ENCODE measurements at regions not wholly inside any gene's neighbourhood (a gene's known extent, or its start where the extent isn't known, plus 50 kb on each side); places are given as distances from the start of the nearest gene placed in this dataset.

GRCh38 chr6:17013701-17014100 lies 88.1 kb upstream of the STMND1 start:
- TF ChIP-seq, protein P1, sequence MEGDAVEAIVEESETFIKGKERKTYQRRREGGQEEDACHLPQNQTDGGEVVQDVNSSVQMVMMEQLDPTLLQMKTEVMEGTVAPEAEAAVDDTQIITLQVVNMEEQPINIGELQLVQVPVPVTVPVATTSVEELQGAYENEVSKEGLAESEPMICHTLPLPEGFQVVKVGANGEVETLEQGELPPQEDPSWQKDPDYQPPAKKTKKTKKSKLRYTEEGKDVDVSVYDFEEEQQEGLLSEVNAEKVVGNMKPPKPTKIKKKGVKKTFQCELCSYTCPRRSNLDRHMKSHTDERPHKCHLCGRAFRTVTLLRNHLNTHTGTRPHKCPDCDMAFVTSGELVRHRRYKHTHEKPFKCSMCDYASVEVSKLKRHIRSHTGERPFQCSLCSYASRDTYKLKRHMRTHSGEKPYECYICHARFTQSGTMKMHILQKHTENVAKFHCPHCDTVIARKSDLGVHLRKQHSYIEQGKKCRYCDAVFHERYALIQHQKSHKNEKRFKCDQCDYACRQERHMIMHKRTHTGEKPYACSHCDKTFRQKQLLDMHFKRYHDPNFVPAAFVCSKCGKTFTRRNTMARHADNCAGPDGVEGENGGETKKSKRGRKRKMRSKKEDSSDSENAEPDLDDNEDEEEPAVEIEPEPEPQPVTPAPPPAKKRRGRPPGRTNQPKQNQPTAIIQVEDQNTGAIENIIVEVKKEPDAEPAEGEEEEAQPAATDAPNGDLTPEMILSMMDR (IDR thresholded peaks at IDR 0.05), result no peak
- no peak for TF ChIP-seq POLR2A (IDR thresholded peaks at IDR 0.05)
